ENCODE measurements at regions not wholly inside any gene's neighbourhood (a gene's known extent, or its start where the extent isn't known, plus 50 kb on each side); places are given as distances from the start of the nearest gene placed in this dataset.

GRCh38 chr16:27723711-27724481 lies 174.0 kb downstream of the KATNIP start:
- Histone ChIP-seq H3K79me1 (ENCODE audit: low read depth in 1 of 2, low read length in 2 of 2) (no peaks in the 10 kb centered on the region), H3K18ac (ENCODE audit: low read depth, low read length) (no peak overlapping the region), H2AK9ac (replicated peaks; ENCODE audit: low read depth, low read length, poor library complexity) (no peak overlapping the region), H4K8ac (ENCODE audit: low read depth in 2 of 2, low read length in 2 of 2) (0 out of 4 replicates have a peak overlapping the region, but pooled peaks of 1 of the 2 experiments have one; percentile 16), H3K4me2 (ENCODE audit: low read depth, low read length) (no peak overlapping the region), H3K36me3 (ENCODE audit: control insufficient read depth, insufficient read depth, low read length) (peaks cover 15% of the 10 kb centered on the region), H2BK20ac (ENCODE audit: low read depth, low read length) (no peak overlapping the region), H3K23ac (ENCODE audit: low read depth, low read length) (no peak overlapping the region), H3K9me3 (ENCODE audit: control insufficient read depth, insufficient read depth, low read length) (no peaks in the 10 kb centered on the region), H3K4ac (ENCODE audit: low read depth, low read length) (0 out of 2 replicates have a peak overlapping the region, but pooled peaks have one; percentile 33), H2BK15ac (ENCODE audit: low read depth, low read length) (no peak overlapping the region), H2AK5ac (ENCODE audit: low read depth, low read length) (peak overlapping the region; percentile 33; the same call in 1 of the 2 replicates), H3K56ac (ENCODE audit: extremely low read depth, insufficient read depth, low read length) (no peak overlapping the region), H3K9me1 (ENCODE audit: insufficient read depth, low read length) (0 out of 2 replicates have a peak, but pooled peaks cover 3% of the 10 kb centered on the region), H2BK120ac (ENCODE audit: low read depth, low read length) (peak overlapping the region; percentile 2; the same call in 1 of the 2 replicates), H4K91ac (ENCODE audit: insufficient read depth, low read depth, low read length) (no peak overlapping the region), H3K4me1 (ENCODE audit: control insufficient read depth, insufficient read depth, low read length) (peaks cover 3% of the 10 kb centered on the region; the same call in 1 of the 2 replicates), H3K4me3 (ENCODE audit: insufficient read depth, low read depth, low read length) (no peak overlapping the region), H2BK5ac (ENCODE audit: low read depth, low read length, poor library complexity, severe bottlenecking) (no peak overlapping the region), H4K20me1 (ENCODE audit: insufficient read depth, low read length) (no peaks in the 10 kb centered on the region), H2AFZ (replicated peaks; ENCODE audit: low read length, poor library complexity) (no peak overlapping the region), H3K14ac (replicated peaks; ENCODE audit: low read depth, low read length) (0 out of 2 replicates have a peak overlapping the region, but pooled peaks have one; percentile 4), H3K27ac (ENCODE audit: insufficient read depth, low read length) (no peak overlapping the region), H3K27me3 (ENCODE audit: control insufficient read depth, insufficient read depth, low read length) (no peaks in the 10 kb centered on the region), H4K5ac (ENCODE audit: low read depth, low read length) (no peak overlapping the region), H3K9ac (ENCODE audit: low read depth, low read length) (no peak overlapping the region)
- no peak for TF ChIP-seq MAFK (IDR thresholded peaks at IDR 0.05; ENCODE audit: low read depth, low read length)
- TF ChIP-seq RFX5 (IDR thresholded peaks at IDR 0.05; ENCODE audit: low read depth, low read length), result no peak
- TF ChIP-seq CTCF (conservative IDR thresholded peaks at IDR 0.05; ENCODE audit: low read depth, low read length), result no peak
- TF ChIP-seq CHD1 (IDR thresholded peaks at IDR 0.05; ENCODE audit: low read depth, low read length), result no peak
- 31% methylated on average over 6 of the region's 15 CpGs; no CpG with 5 or more reads in 1 of the 2 experiments for WGBS, 2 experiments (ENCODE audit: extremely low coverage in 2 of 2, insufficient read length in 1 of 2)
- POLR2A ChIA-PET (ENCODE audit: unreplicated experiment), result no interaction called here
- CTCF ChIA-PET, result interaction anchor here (1.3 kb wide), 1 partner anchor 16 kb away, joined by 5 read pairs; no protein-coding TSS in a partner anchor
- in situ Hi-C loops (cut with MboI; ENCODE audit: low sequenced_read_pairs) (no loop called here), intact Hi-C loops (cut with micrococcal nuclease) (no loop called here), dilution Hi-C loops (cut with HindIII; ENCODE audit: low sequenced_read_pairs, unreplicated experiment) (no loop called here)
- BruUV-seq (replicated peaks), result no TSS peak
- no peak for ATAC-seq (ENCODE audit: low read depth)
- no peak for DNase-seq

All from IMR-90 (cell line).